ENCODE measurements at regions not wholly inside any gene's neighbourhood (a gene's known extent, or its start where the extent isn't known, plus 50 kb on each side); places are given as distances from the start of the nearest gene placed in this dataset.

DNA sequence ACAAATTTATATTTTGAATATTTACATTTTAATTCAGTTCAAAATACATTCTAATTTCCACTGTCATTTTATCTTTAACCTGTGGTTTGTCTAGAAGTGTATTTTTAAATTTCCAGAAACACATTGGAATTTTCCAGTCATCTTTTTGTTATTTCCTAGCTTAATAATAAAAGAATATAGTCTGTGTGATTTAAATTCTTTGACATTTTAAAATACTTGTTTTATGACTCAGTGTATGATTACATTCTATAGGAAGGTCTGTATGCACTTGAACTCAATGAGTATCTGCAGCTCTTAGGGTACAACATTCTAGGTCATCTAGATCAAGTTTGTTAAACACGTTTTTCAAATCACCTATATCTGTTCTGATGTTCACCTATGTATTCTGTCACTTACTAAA is 88.3 kb upstream of the MBOAT2 start:
- Histone ChIP-seq H3K4me3 (no peak overlapping the region), H3K4me1 (peaks cover 11 to 17% (median 13%) of the 10 kb centered on the region in 4 donors), H3K9me3 (no peaks in the 10 kb centered on the region), H3K36me3 (no peaks in the 10 kb centered on the region), H3K27ac (no peak overlapping the region), H3K27me3 (no peaks in the 10 kb centered on the region)
- TF ChIP-seq, protein P1, sequence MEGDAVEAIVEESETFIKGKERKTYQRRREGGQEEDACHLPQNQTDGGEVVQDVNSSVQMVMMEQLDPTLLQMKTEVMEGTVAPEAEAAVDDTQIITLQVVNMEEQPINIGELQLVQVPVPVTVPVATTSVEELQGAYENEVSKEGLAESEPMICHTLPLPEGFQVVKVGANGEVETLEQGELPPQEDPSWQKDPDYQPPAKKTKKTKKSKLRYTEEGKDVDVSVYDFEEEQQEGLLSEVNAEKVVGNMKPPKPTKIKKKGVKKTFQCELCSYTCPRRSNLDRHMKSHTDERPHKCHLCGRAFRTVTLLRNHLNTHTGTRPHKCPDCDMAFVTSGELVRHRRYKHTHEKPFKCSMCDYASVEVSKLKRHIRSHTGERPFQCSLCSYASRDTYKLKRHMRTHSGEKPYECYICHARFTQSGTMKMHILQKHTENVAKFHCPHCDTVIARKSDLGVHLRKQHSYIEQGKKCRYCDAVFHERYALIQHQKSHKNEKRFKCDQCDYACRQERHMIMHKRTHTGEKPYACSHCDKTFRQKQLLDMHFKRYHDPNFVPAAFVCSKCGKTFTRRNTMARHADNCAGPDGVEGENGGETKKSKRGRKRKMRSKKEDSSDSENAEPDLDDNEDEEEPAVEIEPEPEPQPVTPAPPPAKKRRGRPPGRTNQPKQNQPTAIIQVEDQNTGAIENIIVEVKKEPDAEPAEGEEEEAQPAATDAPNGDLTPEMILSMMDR (IDR thresholded peaks at IDR 0.05), result no peak
- no peak for TF ChIP-seq EP300 (IDR thresholded peaks at IDR 0.05)
- TF ChIP-seq POLR2AphosphoS5 (IDR thresholded peaks at IDR 0.05), result no peak
- TF ChIP-seq POLR2A (IDR thresholded peaks at IDR 0.05), result no peak
- no peak for DNase-seq
- WGBS, 5 donors, result 60 to 72% (median 70%) methylated on average over 1 of the region's 1 CpG
- intact Hi-C loops (cut with DNase I; ENCODE audit: low total_unique reads), result no loop called here

- Histone ChIP-seq H3K27ac (no peak overlapping the region), H3K27me3 (no peaks in the 10 kb centered on the region), H3K9me3 (no peaks in the 10 kb centered on the region), H3K4me3 (no peak overlapping the region), H3K36me3 (no peaks in the 10 kb centered on the region), H3K4me1 (peaks cover 0 to 9% (median 0%) of the 10 kb centered on the region in 4 donors)
- TF ChIP-seq, protein P1 (IDR thresholded peaks at IDR 0.05), result no peak
- TF ChIP-seq EP300 (IDR thresholded peaks at IDR 0.05), result no peak
- no peak for TF ChIP-seq POLR2A (IDR thresholded peaks at IDR 0.05)
- TF ChIP-seq POLR2AphosphoS5 (IDR thresholded peaks at IDR 0.05), result no peak
- DNase-seq, result no peak
- 81 to 95% (median 92%) methylated on average over 5 of the region's 5 CpGs for WGBS, 5 donors
- intact Hi-C loops (cut with DNase I; ENCODE audit: low total_unique reads), result no loop called here
These were observed 86.3 kb upstream of the MBOAT2 start for GRCh38 chr2:9089831-9090230.

DNA sequence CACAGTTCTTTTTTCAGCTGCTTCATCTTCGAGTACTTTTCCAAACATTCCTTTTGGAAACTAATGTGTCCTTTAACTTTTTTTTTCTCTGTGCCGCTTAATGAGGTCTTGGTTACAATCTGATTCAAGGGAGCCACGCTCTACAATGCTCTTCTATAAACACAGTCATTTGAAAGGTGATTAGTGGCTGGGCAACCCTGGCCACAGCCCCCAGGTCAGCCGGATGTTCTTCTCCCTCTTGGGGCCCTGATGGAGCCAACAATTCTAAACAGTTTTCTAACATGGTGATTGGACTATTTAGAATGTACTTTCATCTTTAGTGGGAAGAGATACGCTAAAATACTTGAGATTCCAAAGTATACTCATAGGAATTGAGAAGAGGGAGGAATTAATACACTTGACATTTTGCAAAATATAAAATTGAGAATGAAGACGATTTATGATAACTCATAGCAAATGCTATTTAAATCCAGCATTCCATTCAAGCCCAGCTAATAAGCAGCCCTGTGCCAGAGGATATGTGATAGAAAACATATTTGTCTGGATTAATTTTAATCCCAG is 83.7 kb upstream of the MBOAT2 start:
- TF ChIP-seq, protein P1 (IDR thresholded peaks at IDR 0.05), result no peak
- no peak for TF ChIP-seq EP300 (IDR thresholded peaks at IDR 0.05)
- no peak for TF ChIP-seq POLR2A (IDR thresholded peaks at IDR 0.05)
- TF ChIP-seq POLR2AphosphoS5 (IDR thresholded peaks at IDR 0.05), result no peak
- Histone ChIP-seq H3K27me3 (no peaks in the 10 kb centered on the region), H3K27ac (no peak overlapping the region), H3K4me1 (peaks cover 0 to 9% (median 0%) of the 10 kb centered on the region in 4 donors), H3K4me3 (no peak overlapping the region), H3K36me3 (no peaks in the 10 kb centered on the region), H3K9me3 (no peaks in the 10 kb centered on the region)
- no peak for DNase-seq
- 34 to 43% (median 37%) methylated on average over 6 of the region's 6 CpGs for WGBS, 5 donors
- intact Hi-C loops (cut with DNase I; ENCODE audit: low total_unique reads), result no loop called here

- peaks cover 0 to 9% (median 0%) of the 10 kb centered on the region in 4 donors for H3K4me1 ChIP-seq
- intact Hi-C loops (cut with DNase I; ENCODE audit: low total_unique reads), result no loop called here
- no peak for DNase-seq
- peaks cover 0 to 3% (median 0%) of the 10 kb centered on the region in 4 donors for H3K9me3 ChIP-seq
- WGBS, 5 donors, result 71 to 84% (median 78%) methylated on average over 7 of the region's 7 CpGs
- TF ChIP-seq EP300 (IDR thresholded peaks at IDR 0.05) (no peak), POLR2AphosphoS5 (IDR thresholded peaks at IDR 0.05) (no peak), POLR2A (IDR thresholded peaks at IDR 0.05) (no peak)
- TF ChIP-seq, protein P1 (IDR thresholded peaks at IDR 0.05), result no peak
- no peaks in the 10 kb centered on the region for H3K36me3 ChIP-seq
- no peak overlapping the region for H3K4me3 ChIP-seq
- H3K27me3 ChIP-seq, result no peaks in the 10 kb centered on the region
- no peak overlapping the region for H3K27ac ChIP-seq
These were observed 83.0 kb upstream of the MBOAT2 start for GRCh38 chr2:9086465-9086864.

All from stomach (tissue), 8 donors.